Nucleus accumbens (tissue), 56 donors: ENCODE measurements at regions not wholly inside any gene's neighbourhood (a gene's known extent, or its start where the extent isn't known, plus 50 kb on each side); places are given as distances from the start of the nearest gene placed in this dataset.
"Not testable (repeated sequence)": the region's sequence is repeated elsewhere in the genome, so short reads cannot be mapped to it uniquely, and the experiment has no call there.

Experiments
- DNase-seq, 56 donors: peaks; one replicate each; lab custom pipeline; 2025; lab: John Stamatoyannopoulos, UW

DNA sequence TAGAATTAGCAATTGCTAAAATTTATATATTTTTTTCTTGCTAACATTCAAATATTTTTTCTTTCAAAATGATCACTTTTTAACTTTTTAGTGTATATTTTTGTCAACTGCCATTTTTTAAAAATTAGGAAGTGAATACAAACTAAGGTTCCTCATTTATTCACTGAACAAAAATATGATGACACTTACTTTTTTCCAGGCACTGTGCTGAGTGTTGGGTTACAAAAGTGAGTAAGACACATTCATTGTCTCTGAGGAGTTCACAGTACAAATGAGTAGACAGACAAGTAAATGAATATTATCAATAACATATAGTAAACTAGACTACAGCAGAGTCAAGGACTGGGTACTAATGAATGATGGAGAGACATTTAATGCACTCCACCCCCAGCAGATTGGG lies 543.5 kb downstream of the PDHA2 start:
- DNase-seq = no peak

- no peak for DNase-seq
These were observed 549.9 kb downstream of the PDHA2 start for GRCh38 chr4:96389770-96390169.

GRCh38 chr4:96390404-96390803 lies 550.5 kb downstream of the PDHA2 start:
- no peak for DNase-seq

DNA sequence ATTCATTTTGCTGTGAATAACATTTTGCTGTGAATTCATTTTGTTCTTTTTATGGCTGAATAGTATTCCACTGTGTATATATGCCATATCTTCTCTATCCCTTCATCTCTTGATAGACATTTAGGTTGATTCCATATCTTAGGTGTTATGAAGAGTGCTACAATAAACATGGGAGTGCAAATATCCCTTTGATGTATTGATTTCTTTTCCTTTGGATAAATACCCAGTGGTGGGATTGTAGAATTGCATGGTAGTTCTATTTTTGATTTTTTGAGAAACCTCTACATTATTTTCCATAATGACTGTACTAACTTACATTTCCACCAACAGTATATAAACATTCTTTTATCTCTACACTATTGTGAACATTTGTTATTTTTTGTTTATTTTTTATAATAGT lies 555.9 kb downstream of the PDHA2 start:
- no peak for DNase-seq

DNA sequence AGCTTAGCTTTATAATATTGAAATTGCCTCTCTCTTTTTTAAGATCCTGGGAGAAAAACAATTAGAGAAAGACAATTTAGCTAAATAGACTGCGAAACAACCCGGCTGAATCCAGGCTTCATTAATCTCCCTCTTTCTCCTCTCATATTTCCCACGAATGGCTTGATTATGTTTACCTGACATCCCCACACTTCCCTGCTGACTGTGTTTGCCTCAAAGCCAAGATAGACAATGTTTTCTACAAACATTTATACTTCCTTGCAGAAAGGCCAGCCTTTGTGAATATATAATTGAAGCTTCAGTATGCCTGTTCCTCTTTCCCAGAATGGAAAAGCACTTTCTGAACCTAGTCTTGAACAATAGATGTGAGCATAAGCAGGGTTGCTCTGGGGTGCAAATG lies 566.8 kb downstream of the PDHA2 start:
- no peak for DNase-seq

- no peak for DNase-seq
These were observed 567.3 kb downstream of the PDHA2 start for GRCh38 chr4:96407225-96407624.

DNA sequence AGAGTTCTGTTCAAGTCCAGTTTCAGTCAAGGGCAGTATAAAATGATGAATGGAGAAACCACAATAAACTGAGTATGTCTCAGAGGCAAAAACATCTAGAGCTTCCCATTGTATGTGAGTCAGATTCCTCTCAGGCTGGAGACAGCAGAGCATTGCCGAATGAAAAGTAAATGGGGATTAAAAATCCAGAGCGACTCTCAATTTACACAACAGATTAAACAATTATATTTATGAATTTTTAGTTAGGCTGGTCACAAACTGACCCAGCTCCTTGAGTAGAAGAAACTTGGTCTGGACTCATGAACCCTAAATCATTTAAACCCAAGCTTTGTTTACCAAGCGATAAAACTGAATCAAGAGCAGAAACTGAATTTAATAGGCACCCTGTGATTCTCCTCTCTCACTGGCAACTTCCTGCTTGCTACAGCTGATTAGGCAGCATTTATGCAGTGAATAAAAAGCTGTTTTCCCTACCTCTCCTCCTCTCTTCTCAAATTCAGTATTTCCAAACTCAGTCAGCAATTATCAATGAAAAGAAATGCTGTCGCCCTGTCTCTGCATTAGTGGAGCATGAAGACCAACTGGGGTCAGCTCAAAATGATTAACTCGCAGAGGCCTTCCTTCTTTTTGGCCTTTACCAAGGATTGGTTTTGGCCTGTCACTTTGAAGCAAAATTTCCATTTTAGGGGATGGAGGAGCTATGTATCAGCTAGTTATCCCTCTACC lies 568.0 kb downstream of the PDHA2 start:
- no peak for DNase-seq

- DNase-seq = not testable (repeated sequence)
These were observed 575.0 kb downstream of the PDHA2 start for GRCh38 chr4:96414853-96415252.

- no peak for DNase-seq
These were observed 589.8 kb downstream of the PDHA2 start for GRCh38 chr4:96429657-96430056.

DNA sequence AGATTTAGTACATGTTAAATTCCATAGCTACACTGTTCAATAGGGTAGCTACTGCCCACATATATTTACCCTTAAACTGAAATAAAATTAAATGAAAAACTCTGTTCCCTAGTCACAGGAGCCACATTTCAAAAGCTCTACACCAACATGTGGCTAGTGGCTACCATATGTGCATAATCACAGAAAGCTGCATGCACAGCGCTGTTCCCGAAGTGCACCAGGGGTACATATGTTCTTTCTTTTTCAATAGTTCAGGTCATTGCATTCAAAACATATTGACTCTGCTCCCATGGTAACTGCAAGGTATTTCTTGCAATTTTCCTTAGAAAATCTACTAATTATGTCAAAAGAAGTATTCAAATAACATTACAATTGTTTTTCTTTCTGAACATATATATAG lies 591.2 kb downstream of the PDHA2 start:
- no peak for DNase-seq

DNA sequence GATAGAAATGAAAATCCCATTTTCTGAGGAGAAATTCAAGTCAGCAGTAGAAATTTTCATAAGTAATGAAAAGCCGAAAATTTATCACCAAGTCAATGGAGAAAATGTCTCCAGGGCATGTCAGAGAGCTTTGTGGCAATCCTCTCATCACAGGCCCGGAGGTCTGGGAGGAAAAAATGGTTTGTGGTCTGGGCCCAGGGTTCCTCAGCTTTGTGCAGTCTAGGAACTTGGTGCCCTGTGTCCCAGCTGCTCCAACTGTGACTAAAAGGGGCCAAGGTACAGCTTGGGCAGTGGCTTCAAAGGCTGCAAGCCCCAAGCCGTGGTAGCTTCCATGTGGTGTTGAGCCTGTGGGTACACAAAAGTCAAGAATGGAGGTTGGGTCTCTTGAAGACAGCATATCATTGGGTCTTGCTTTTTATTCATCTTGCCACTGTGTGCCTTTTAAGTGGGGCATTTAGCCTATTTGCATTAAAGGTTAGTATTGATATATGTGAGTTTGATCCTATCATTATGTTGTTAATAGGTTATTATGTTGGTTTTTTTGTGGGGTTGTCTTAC lies 608.5 kb downstream of the PDHA2 start:
- no peak for DNase-seq

DNA sequence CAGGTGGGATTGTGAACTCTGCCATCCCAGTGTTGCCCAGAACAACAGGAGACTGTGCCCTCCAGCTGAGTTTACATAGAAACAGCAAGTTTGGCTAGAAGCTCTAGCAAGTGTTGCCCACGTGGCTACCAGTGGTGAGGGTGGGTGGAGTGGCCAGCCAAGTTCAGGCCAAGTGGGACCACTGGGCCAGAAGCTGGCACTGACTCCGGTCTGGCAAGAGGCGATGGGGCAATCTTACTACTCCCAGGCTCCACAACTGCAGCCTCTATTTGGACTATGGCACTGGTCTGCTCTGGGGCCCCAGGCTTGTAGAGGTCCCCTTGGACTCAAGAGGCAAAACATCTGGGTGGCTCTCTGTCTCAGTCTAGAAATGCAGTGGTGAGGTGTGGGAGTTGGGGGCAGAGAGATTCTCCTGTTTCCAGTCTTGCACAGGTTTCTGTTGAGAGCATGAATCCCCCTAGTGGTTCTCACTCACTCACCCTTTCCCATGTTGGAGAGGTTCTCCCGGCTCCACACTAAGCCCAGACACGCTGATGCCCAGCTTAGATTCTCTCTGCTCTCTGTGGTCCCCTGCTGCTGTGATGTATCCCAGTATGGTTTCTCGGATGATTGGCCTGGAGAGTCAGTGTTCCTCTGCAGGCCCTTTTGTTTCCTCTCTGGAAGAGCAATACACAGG lies 615.3 kb downstream of the PDHA2 start:
- DNase-seq = no peak

- not testable (repeated sequence) for DNase-seq
These were observed 618.1 kb downstream of the PDHA2 start for GRCh38 chr4:96458031-96458430.

DNA sequence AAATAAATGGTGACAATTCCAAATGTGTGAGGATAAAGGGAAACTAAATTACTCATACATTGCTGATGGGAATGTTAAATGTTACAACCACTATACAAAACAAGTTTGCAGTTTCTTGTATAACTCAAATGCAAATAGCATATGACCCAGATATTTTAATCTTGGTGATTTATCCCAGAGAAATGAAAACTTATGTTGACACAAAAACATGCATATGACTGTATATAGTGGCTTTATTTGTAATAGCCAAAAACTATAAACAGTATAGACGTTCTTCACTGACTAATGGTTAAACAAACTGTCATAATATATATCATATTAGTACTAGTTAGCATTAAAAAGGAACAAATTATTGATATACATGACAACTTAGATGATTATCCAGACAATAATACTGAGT lies 619.2 kb downstream of the PDHA2 start:
- no peak for DNase-seq

GRCh38 chr4:96465834-96466233 lies 625.9 kb downstream of the PDHA2 start:
- DNase-seq = no peak

- DNase-seq = no peak
These were observed 632.3 kb downstream of the PDHA2 start for GRCh38 chr4:96471956-96472867.

- no peak for DNase-seq
These were observed 633.4 kb downstream of the PDHA2 start for GRCh38 chr4:96473246-96473645.

DNA sequence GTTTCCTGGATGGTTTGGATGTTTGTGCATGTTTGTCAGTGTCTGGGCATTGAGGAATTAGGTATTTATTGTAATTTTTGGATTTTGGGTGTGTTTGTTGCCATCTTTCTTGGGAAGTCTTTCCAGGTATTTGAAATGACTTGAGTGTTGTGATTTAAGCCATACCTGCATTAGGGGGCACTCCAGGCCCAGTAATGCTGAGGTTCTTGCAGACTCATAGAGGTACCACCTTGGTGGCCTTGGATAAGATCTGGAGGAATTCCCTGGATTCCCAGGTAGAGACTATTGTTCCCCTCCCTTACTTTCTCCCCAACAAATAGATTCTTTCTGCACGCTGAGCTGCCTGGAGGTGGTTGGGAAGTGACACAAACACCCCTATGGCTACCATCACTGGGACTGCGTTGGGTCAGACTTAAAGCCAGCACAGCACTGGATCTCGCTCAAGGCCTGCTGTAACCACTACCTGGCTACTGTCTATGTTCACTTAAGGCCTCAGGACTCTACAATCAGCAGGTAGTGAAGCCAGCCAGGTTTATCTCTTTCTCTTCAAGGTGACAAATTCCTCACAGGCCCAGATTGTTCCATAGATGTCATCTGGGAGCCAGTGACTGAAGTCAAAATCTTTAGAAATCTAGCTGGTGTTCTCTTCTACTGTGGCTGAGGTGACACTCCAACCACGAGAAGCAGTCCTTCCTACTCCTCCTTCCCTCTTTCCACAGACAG lies 643.6 kb downstream of the PDHA2 start:
- DNase-seq = no peak

DNA sequence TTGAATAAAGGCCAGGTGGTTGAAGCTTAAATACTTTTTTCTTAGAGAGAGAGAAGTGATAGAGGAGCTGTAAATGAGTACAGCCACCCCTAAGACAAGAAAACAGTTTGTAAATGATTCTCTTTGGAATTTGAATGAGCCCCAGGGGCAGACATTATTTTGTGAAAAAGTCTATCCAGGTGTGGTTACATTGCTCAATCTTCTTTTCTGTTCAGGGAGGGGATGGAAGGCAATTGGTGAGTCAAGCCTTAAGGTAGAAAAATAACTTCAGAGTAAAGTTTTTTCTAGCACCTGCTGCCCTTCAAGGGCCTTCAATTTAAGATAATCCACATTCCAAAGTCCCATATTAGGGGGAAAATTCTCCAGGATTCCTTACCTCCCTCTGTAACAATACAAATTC lies 646.7 kb downstream of the PDHA2 start:
- DNase-seq = no peak

DNA sequence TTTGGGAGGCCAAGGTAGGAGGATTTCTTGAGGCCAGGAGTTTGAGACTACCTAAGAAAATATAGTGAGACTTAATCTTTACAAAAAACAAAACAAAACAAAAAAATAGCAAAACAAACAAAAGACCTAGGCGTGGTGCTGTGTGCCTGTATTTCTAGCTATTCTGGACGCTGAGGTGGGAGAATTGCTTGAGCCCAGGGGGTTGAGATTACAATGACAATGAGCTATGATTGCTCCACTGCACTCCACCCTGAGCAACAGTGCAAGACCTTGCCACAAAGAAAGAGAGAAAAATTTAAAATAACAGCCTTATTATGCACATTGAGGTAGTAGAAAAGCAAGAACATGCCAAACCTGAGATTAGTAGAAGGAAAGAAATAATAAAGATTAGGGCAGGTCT lies 657.7 kb downstream of the PDHA2 start:
- no peak for DNase-seq
